Superior temporal gyrus (tissue), 1 donor: ENCODE measurements at regions not wholly inside any gene's neighbourhood (a gene's known extent, or its start where the extent isn't known, plus 50 kb on each side); places are given as distances from the start of the nearest gene placed in this dataset.
"Not testable (repeated sequence)": the region's sequence is repeated elsewhere in the genome, so short reads cannot be mapped to it uniquely, and the experiment has no call there.

Experiments used
- DNase-seq: peaks from one replicate; pipeline ENCODE4 v3.0.0-alpha.2; 2016; ENCODE audit errors: extremely low spot score

DNA sequence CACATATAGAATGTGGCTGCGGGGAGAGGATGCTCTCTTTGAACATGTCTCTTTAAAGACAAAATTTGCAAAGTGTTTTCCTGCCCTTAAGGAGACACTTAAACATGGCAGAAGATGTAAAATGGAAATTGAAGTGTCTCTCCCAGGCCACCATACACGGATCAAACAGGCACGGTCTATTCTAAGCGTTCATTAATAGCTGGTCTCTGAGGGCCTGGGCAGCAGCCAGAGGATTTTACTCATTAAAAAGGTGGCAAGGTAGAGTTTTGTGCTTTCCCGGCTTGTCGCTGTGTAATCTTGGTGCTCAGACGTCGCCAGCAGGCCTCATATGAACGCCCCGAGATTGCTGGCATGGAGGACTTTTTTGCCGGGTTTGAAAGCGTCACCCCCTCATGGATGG, 205.5 kb downstream of the EMX2 start:
- DNase-seq: no peak

DNA sequence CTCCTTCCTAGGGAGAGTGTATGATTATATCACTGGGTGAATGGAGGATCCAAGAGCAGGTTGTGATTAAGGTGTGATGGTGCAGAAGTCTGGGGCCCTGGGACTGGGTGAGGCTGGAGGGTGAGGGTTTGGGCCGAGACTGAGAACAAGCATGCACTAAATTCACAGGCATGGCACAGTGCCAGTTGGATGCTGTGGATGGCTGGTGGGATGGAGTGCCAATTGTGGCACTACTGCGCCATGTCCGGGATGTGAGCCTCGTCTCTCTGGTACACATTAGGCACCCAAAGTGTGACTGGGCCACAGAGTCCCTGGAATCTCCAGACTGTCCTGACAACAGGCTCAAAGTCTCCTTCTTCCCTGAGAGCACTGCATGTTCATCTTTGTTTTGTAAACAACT, 208.1 kb downstream of the EMX2 start:
- no peak for DNase-seq

DNA sequence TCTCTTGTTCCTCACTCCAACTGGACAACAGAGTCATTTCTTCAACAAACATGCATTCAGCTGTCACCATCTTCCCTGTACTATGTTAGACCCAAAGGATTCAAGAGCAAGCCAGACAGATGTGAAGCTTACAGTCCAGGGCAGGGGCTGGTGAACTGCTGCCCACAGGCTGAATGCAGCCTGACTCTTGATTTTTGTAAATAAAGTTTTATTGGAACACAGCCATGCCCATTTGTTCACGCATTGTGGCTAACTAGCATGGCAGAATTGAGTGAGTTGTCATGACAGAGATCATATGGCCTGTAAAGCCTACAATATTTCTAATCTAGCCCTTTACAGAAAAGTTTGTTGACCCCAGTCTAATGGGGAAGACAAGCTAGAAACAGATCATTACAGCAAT, 208.7 kb downstream of the EMX2 start:
- no peak for DNase-seq

DNA sequence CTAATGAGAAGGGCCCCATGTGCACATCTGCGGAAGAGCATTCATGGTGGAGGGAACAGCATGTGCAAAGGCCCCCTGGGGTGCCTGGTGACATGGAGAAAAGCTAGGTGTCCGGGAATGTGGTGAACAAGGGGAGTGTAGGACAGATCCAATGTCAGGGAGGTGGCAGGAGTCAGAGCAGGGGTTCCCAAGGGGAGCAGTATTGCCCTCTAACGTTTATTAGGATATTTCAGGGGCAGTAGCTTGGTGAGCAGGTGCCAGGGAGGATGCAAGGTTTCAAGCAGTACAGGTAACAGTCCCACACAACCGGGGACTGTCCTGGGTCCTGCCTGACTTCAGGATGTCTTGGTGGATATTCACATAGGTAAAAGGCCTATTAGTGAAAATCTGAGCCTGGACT, 209.6 kb downstream of the EMX2 start:
- DNase-seq: no peak

DNA sequence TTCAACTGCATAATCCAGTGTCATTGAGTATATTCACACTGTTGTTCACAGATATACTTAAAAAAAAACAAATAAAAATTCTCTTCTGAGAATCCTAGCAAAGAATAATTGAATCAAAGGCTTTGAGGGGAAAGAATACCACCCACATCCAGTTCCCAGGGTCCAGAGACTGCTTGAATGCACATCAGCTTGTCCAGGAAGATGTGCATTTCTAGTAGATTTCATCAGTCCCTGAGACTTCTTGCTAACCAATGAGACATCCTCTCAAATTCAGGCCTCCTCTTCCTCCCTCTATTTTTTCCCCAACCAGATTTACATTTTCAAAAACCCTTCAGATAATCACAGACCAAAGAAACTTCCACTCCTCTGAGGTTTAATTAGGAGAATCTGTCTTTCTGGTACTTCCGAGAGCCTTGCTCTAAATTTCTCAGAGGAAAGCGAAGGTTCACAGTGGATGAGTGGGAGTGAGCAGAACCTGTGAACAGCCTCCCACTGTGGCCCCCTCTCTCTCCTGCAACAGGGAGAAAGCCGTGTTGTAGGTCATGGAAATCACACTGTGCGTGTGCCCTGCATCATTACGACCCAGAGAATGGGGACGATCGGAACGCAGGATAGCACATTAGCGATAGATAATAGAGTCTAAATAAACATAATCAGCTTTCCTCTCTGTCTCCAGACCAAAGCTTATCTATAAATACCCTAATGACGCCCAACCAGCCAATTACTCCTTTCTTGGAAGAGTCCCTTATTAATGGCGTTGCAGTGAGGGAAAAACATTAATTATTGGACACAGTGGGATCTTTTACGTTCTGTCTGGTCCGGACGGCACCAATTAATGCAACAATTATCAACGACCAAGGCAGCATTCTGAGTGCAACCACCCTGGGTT, 212.5 kb downstream of the EMX2 start:
- no peak for DNase-seq

DNA sequence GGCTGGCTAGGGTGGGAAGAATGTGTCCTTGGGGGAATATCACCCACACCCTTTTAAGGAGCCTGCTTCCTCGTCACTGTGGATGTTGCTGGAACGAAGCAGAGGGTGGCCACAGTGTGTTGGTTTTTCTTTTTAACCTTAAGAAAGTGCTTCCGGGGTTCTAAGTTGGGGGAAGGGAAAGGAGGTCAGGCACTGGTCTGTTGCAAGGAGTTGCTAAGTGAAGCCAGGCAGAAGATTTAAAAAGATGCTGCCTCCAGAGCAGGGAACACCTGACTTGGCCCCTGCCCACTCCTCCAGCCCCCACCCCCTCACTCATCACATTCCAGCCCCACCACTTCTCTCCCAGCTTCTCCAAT, 213.1 kb downstream of the EMX2 start:
- DNase-seq: no peak

DNA sequence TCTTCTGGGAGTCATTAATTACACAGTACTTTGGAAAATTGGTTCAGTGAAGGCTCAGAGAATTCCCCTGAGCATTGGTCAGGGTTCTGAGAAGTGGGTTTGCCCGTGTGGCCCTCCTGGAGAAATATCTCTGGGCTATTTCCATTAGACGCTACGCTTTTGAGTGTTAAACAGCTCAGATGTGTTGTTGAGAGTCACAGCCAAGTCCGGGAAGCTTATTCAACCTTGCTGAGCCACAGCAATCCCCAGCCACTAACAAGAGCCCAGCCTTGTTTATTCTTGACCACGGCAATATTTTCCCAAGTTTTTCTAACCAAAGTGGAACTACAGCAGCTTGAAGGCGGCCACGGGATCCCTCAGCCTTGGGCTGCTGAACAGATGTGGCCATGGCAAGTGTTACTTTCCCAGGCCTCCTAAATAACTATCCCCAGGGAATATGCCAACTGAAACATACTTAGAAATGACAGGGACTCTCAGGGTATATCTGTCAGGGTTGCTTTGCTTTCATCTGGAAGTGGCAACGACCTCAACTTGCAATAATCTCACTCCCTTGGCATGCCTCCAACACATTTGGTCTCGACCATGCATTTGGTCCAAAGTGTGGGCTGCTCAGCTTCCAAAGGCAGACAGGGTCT, 214.7 kb downstream of the EMX2 start:
- DNase-seq: no peak

DNA sequence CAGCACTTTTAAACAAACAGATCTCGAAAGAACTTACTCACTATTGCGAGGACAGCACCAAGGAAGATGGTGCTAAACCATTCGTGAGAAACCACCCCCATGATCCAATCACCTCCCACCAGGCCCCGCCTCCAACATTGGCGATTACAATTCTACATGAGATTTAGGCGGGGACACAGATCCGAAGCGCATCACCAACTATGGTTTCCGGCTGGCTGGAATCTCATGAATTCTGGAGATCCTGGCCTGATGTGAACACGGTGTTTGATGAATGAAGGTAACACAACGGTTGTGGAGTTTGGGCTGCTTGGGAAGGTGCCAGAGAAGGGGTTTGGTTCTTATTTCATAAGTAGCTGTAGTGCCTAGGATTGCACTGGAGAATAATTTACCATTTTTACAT, 216.7 kb downstream of the EMX2 start:
- no peak for DNase-seq

DNA sequence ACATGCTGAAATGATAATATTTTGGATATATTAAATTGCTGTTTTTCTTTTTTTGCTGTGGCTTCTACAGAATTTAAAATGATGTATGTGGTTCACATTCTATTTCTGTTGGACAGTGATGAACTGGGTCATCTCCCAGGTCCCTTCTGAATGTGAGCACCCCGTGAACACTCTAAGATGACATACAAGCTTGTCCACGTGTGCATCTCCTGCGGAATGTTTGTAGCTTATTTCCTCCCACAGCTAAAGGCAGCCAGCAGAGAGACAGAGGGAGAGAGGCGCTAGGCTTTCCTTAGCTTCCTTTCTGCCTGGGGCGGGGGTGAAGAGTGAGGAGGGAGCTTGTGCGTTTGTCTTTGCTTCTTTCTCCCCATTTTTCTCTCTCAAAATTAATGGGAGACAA, 219.1 kb downstream of the EMX2 start:
- DNase-seq: no peak

DNA sequence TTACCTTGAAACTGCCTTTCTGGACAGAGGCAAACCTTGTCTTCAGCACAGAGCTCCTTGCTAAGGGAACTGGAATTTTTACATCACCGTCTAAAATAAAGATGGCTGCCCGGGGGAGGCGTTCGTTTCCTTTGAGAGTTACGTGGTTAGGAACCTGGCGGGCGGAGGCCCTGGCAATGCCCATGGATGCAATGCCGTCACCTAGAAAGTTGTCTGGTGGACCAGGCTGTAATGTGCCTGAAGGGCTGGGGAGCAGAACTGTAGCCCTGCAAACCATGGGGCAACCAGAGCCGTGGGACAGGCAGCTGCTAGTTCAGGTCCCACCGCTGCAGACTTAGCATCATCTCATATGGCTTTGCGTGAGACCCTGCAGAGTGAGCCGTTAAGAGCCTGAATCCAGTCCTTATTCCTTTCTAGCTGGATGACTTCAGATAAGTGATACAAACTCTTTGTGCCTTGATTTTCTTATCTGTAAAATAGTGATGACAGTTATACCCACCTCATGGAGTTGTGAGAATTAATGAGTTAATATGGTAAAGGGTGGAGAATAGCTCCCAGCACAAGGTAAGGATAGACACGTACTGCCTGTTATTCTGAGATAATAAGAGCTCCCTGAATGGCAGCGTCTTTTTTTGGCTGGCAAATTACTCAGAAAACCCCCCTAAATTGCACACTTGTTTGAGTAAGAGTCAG, 219.7 kb downstream of the EMX2 start:
- DNase-seq: no peak

DNA sequence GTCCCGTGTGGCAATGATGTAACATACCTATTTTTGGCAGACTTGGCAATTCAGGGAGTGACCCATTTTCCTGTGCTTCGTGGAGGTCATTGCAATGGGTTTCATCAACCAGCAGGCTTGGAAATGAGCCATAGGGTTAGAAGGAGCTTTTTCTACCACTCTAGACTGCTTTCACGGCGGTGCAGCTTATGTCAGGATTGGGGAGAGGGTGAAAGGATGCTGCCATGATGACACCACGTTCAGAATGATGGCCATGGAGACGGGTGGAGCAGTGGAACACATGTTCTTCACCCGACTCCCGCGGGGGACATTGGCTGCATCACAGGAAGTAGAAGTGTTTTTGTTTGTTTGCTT, 220.2 kb downstream of the EMX2 start:
- no peak for DNase-seq

DNA sequence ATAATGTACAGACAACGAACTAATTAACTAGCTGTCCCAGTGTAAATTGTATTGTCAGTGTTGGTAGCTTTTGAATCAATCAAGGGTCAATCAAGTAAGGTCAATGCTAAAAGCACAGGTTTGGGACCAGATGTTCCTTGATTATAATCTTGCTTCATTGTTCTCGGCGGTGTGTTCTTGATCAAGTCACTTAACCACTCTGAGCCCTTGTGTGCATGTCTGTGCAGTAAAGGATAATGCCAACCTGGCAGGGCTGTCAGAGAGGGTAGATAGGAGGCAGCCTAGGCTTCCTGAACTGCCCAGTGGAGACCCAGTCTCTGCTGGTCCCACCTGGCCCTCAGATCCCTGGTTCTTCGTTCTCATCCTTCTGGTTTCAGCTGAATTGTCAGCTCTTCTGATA, 221.0 kb downstream of the EMX2 start:
- no peak for DNase-seq

DNA sequence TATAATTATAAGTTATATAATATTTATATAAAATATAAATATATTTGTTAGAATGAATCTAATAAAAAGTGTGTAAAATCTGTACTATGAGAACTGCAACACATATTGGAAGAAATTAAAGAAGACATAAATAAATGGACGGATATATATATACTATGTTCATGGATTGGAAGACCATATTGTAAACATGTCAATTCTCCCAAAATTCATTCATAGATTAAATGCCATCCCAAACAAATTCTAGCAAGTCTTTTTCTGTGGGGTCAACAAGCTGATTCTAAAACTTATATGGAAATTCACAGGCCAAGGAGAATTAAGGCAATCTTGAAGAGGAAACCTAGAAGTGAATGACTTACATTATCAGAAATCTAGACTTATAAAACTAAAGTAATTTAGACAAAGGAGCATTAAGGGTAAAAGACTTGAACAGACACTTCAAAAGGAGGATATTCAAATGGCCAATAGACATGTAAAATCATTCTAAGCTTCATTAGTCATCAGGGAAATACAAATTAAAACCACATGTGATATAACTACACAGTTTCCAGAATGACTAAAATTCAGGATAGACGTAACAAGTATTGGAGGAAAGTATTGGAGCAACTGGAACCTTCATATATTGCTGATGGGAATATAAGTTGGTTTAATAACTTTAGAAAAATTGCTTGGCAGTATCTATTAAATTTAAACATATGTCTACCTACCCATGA, 225.9 kb downstream of the EMX2 start:
- no peak for DNase-seq

DNA sequence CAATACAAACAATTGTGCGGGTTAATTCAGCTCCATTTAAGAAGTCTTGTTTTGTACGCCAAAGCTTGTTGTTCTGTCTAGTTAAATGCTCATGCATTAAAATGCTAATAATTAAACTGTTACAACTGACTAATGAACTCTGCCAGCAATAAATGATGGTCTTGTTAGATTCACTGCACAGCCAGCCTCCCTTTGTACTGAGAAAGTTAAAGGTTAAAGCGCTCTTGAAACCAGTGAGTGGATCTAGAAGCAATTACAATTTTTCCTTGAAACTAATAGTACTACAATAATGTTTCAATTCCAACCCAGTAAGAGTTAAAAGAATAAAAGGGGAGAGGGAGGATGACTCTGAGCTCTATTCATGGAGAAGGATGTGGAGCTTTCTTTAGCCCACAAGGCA, 233.0 kb downstream of the EMX2 start:
- DNase-seq: no peak

DNA sequence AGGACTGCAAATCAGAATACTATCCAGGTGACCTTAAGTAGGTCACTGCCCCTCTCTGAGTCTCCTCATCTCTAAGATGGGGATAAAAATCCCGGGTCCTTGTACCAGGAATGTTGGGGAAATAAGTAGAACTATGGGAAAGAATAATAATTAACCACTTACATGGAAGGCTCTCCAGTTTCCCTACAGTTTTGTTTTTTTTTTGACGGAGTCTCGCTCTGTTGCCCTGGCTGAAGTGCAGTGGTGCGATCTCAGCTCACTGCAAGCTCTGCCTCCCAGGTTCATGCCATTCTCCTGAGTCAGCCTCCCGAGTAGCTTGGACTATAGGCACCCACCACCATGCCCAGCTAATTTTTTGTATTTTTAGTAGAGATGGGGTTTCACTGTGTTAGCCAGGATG, 234.7 kb downstream of the EMX2 start:
- not testable (repeated sequence) for DNase-seq

DNA sequence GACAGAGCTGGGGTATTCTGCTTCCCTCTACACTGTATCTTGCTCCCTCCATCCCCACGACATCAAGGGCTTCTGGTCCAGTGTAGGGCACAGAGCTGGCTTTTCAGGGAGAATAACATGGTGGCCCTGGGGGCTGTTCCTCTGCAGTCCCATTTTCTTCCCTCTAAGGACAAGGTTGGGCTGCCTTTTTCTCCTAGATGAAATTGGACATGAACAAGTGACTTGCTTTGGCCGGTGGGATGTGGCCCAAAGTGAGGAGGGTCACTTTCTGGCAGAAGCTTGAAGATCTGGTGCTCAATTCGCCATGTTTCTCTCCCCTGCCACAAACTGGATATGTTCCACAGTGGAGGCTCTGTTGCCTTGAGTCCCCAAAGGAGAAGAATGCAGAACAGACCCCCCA, 235.7 kb downstream of the EMX2 start:
- no peak for DNase-seq

DNA sequence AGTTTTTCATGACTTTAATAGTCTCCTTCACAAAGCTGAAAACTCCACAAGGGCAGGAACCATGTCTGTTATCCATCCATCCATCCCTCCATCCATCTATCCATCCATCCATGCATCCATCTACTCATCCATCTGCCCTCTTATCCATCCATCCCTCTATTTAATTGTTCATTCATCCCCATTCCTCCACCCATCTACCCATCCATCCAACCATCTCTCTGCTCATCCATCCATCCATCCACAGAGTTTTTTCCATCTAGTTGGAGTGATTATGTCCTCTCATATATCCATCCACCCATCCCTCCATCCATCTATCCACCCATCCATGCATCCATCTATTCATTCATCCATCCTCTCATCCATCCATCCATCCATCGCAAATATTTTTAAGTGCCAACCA, 237.9 kb downstream of the EMX2 start:
- no peak for DNase-seq

DNA sequence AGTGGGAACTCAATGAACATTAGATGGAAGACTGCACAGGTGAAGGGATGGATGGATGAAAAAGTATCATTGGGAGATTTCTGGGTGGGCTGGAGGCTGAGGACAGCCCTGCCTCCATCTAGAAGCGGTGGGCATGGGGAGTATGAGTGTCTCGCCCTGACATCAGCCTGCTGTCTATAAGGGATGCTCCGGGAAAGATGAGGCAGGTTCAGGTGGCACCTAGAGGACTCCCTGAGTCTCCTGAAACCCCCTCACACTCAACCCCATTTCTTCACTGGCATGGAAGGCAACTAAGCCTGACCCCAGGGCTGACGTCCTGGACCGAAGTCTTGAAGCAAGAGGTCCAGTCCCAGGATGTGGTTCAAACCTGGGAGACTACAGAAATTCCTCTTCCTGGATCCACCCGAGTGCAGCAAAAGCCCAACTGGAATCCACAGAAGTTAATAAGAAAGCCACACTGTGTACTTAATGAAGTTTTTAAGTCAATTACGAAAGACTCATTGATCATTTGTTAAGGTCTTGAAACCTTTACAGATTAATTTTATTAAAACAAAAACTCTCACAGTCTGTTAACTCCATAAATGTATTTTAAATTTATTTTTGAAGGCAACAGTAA, 238.8 kb downstream of the EMX2 start:
- no peak for DNase-seq

DNA sequence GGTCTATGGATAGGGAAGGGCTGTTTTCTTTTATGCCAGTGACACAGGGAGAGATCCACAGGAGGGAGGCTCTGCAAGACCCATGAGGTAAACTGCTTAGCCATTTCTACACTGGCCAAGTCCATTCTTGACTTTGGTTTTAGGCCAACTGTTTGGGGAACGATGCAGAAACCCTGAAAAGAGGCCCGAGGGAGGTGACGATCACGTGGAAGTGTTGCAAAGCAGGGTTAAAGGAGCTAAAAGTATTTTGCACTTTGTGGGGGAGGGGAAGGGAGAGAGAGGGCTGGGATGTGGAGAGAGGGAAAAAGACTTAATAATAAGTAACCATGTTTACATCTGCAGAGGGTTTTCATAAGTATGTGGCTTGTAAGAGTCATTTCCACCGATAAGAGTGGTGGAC, 239.7 kb downstream of the EMX2 start:
- no peak for DNase-seq

DNA sequence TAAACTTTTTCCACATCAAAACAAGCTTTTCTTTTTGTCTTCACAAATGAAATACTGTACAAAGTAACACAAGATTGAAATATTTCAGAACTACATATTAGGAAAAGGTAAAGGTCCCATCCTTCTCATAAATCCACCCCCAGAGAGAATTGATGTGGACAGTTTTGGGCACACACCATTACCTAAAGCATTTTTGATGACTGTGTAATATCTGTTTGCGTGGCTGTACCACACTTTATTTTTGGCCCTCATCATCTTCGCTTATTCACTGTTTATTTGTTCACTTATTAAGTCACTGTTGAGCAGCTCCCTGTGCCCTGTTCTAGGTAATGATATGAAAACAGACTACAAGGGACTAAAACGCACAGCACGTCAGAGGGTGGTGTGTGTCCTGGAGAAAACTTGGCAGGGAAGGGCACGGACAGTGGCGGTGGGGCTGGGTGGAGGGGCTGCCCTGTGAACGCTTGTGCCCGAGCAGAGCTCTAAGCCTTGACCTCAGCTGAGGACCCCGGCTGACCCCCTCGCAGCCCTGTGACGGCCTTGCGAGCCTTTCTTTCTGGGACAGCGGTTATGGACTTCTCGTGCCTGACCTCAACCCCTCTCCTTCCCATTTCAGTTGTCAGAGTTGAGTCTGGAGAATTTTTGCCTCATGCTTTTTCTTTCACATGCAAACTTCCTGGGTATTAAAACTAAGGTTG, 241.3 kb downstream of the EMX2 start:
- no peak for DNase-seq

DNA sequence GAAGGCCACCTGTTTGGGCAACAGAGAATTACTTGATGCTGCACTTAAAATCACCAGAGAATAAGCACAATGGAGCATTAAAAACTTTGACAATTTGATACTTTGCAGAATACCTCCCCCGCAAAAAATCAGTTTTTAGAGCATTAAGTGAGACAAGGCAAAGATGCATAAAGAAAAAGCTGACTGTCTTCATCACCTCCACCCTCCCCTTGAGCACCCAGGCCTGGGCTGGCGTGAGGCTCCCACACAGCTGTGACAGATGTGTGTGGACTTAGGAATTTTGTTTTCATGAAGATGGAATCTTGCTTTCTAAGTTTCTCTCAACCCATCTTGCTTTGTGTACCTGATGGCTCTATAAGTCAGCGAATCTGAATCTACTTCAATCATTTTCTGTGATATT, 242.2 kb downstream of the EMX2 start:
- DNase-seq: no peak
